Adipocyte (in vitro differentiated cells): ENCODE measurements at regions not wholly inside any gene's neighbourhood (a gene's known extent, or its start where the extent isn't known, plus 50 kb on each side); places are given as distances from the start of the nearest gene placed in this dataset.

Experiments
- DNase-seq: peaks from one replicate; pipeline ENCODE4 v3.0.0-alpha.2; 2015; ENCODE audit warnings: low read depth
- H3K27me3 ChIP-seq: replicated peaks from 2 replicates; pipeline ENCODE4 v1.7.0; 2013; ENCODE audit warnings: mild to moderate bottlenecking, low read length, moderate library complexity; ENCODE audit not compliant: control insufficient read depth, insufficient read depth
- H3K36me3 ChIP-seq: 2 replicates; pipeline ENCODE4 v1.7.0; 2013; ENCODE audit warnings: low read length, mild to moderate bottlenecking, moderate library complexity; ENCODE audit not compliant: control insufficient read depth, insufficient read depth, severe bottlenecking
- H3K4me1 ChIP-seq: 2 replicates; pipeline ENCODE4 v1.7.0; 2013; ENCODE audit warnings: mild to moderate bottlenecking, low read length, moderate library complexity; ENCODE audit not compliant: control insufficient read depth, insufficient read depth
- H3K4me3 ChIP-seq: 2 replicates; pipeline ENCODE4 v1.7.0; 2013; ENCODE audit warnings: mild to moderate bottlenecking, low read length, moderate library complexity
- H3K9ac ChIP-seq: 2 replicates; pipeline ENCODE4 v1.7.0; 2013; ENCODE audit warnings: mild to moderate bottlenecking, low read length, moderate library complexity
- H3K9me3 ChIP-seq: 2 replicates; pipeline ENCODE4 v1.7.0; 2013; ENCODE audit warnings: mild to moderate bottlenecking, low read length, moderate library complexity; ENCODE audit not compliant: control insufficient read depth

DNA sequence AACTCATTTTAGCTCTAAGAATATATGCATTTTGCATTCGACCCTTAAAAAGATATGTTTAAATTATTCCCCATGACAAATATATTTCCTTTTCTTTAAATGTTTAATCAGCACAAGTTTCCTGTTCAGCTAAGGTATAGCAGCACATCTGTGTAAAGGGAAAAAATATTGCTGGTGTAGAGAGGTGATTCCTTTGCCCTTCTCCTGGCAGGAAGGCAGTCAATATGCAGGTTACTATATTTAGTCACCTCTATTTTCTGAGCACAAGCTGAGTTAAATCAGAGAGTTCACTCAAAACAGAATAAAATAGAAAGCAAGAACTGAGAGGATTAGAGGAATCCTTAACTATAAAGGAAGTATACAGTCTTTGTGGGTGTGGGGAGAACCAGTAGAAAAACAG is 274.4 kb upstream of the PCSK5 start:
- no peak for DNase-seq
- H3K4me1 ChIP-seq = no peaks in the 10 kb centered on the region
- H3K9me3 ChIP-seq = no peaks in the 10 kb centered on the region
- H3K36me3 ChIP-seq = no peaks in the 10 kb centered on the region
- peaks cover 7% of the 10 kb centered on the region for H3K27me3 ChIP-seq
- no peak overlapping the region for H3K9ac ChIP-seq
- H3K4me3 ChIP-seq = no peak overlapping the region

- H3K27me3 ChIP-seq = peaks cover 7% of the 10 kb centered on the region
- DNase-seq = no peak
- no peak overlapping the region for H3K4me3 ChIP-seq
- H3K36me3 ChIP-seq = no peaks in the 10 kb centered on the region
- H3K9ac ChIP-seq = no peak overlapping the region
- H3K4me1 ChIP-seq = no peaks in the 10 kb centered on the region
- no peaks in the 10 kb centered on the region for H3K9me3 ChIP-seq
Measured at GRCh38 chr9:75616841-75617566, 273.5 kb upstream of the PCSK5 start.

DNA sequence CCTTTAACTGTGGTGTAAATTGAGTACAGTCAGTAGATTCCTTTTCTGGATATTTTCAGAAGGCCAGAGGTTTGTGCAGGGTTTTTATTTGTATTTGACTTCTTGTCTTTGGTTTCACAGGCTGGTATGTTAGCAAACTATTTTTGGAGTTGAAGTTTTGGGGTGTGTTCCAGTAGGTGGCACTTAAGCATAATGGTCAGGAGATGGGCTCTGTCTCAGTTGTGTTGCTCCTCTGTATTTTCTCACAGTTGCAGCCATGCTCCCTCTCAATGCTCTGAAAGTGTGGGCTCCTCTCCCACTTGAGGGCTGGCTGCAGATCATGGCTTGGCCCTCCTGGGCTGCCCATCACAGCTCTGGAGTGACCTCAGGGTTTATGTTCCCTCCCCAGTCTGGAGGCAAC is 267.0 kb upstream of the PCSK5 start:
- H3K27me3 ChIP-seq = no peaks in the 10 kb centered on the region
- no peak overlapping the region for H3K9ac ChIP-seq
- no peaks in the 10 kb centered on the region for H3K9me3 ChIP-seq
- H3K4me1 ChIP-seq = no peaks in the 10 kb centered on the region
- no peak overlapping the region for H3K4me3 ChIP-seq
- DNase-seq = no peak
- no peaks in the 10 kb centered on the region for H3K36me3 ChIP-seq

DNA sequence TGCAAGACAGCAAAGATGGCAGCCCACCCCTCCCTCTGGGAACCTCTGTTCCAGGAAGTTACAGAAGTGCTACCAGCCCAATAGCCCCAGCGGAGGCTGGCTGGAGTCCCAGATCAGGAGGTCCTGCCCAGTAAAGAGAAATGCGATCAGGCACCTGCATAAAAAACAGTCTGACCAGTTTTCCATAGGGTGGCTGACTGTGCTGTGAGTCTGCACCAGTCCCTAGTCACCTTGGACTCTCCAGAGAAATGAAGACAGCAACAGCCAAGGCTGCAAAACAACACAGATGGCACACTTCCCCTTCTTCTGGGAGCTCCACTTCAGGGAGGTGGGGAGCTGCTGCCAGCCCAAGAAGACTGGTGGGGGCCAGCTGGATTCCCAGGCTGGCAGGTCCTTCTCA is 265.5 kb upstream of the PCSK5 start:
- no peaks in the 10 kb centered on the region for H3K9me3 ChIP-seq
- no peaks in the 10 kb centered on the region for H3K27me3 ChIP-seq
- no peak overlapping the region for H3K4me3 ChIP-seq
- no peak for DNase-seq
- no peaks in the 10 kb centered on the region for H3K36me3 ChIP-seq
- H3K4me1 ChIP-seq = no peaks in the 10 kb centered on the region
- no peak overlapping the region for H3K9ac ChIP-seq

- Histone ChIP-seq H3K4me3 (no peak overlapping the region), H3K4me1 (no peaks in the 10 kb centered on the region), H3K9ac (no peak overlapping the region), H3K27me3 (no peaks in the 10 kb centered on the region), H3K36me3 (no peaks in the 10 kb centered on the region), H3K9me3 (no peaks in the 10 kb centered on the region)
- no peak for DNase-seq
Measured at GRCh38 chr9:75626860-75627259, 263.6 kb upstream of the PCSK5 start.

- H3K36me3 ChIP-seq = no peaks in the 10 kb centered on the region
- H3K4me1 ChIP-seq = no peaks in the 10 kb centered on the region
- no peaks in the 10 kb centered on the region for H3K27me3 ChIP-seq
- no peak for DNase-seq
- no peak overlapping the region for H3K9ac ChIP-seq
- H3K9me3 ChIP-seq = no peaks in the 10 kb centered on the region
- no peak overlapping the region for H3K4me3 ChIP-seq
Measured at GRCh38 chr9:75628952-75629351, 261.5 kb upstream of the PCSK5 start.

GRCh38 chr9:75633451-75634057 is 256.9 kb upstream of the PCSK5 start:
- Histone ChIP-seq H3K9ac (no peak overlapping the region), H3K9me3 (no peaks in the 10 kb centered on the region), H3K27me3 (no peaks in the 10 kb centered on the region), H3K4me1 (no peaks in the 10 kb centered on the region), H3K4me3 (no peak overlapping the region), H3K36me3 (no peaks in the 10 kb centered on the region)
- DNase-seq = no peak

- H3K4me1 ChIP-seq = no peaks in the 10 kb centered on the region
- no peak overlapping the region for H3K9ac ChIP-seq
- H3K4me3 ChIP-seq = no peak overlapping the region
- H3K9me3 ChIP-seq = no peaks in the 10 kb centered on the region
- DNase-seq = no peak
- no peaks in the 10 kb centered on the region for H3K36me3 ChIP-seq
- no peaks in the 10 kb centered on the region for H3K27me3 ChIP-seq
Measured at GRCh38 chr9:75636427-75637045, 253.9 kb upstream of the PCSK5 start.

- H3K9ac ChIP-seq = no peak overlapping the region
- H3K36me3 ChIP-seq = no peaks in the 10 kb centered on the region
- DNase-seq = no peak
- H3K27me3 ChIP-seq = no peaks in the 10 kb centered on the region
- H3K4me3 ChIP-seq = no peak overlapping the region
- H3K9me3 ChIP-seq = no peaks in the 10 kb centered on the region
- H3K4me1 ChIP-seq = no peaks in the 10 kb centered on the region
Measured at GRCh38 chr9:75639971-75640610, 250.4 kb upstream of the PCSK5 start.

- Histone ChIP-seq H3K9me3 (no peaks in the 10 kb centered on the region), H3K27me3 (no peaks in the 10 kb centered on the region), H3K9ac (no peak overlapping the region), H3K36me3 (no peaks in the 10 kb centered on the region), H3K4me1 (no peaks in the 10 kb centered on the region), H3K4me3 (no peak overlapping the region)
- no peak for DNase-seq
Measured at GRCh38 chr9:75642522-75642921, 248.0 kb upstream of the PCSK5 start.

DNA sequence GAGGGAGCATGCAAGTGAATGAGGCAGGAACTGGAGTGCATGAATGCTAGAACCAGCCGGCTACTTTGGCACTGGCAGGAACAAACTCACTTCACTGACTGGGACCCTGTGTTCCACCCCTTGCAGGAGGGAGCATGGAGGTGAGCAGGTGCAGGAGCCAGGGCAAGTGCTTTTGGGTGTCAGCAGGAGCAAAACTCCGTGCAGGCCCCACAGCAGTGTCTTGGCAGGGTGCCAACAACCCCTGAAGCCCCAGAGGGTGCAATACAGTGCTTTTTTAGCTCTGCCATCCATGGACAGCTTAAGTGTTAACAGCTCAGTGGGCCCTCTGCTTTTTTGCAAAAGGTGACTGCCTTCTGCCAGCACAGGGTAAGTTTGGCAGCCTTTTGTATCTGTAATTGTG is 245.8 kb upstream of the PCSK5 start:
- Histone ChIP-seq H3K27me3 (no peaks in the 10 kb centered on the region), H3K4me3 (no peak overlapping the region)
- no peak for DNase-seq

More for the DNA sequence above, 245.8 kb upstream of the PCSK5 start:
- no peaks in the 10 kb centered on the region for H3K9me3 ChIP-seq
- H3K36me3 ChIP-seq = no peaks in the 10 kb centered on the region
- no peaks in the 10 kb centered on the region for H3K4me1 ChIP-seq
- H3K9ac ChIP-seq = no peak overlapping the region
